ENCODE measurements at regions not wholly inside any gene's neighbourhood (a gene's known extent, or its start where the extent isn't known, plus 50 kb on each side); places are given as distances from the start of the nearest gene placed in this dataset.

DNA sequence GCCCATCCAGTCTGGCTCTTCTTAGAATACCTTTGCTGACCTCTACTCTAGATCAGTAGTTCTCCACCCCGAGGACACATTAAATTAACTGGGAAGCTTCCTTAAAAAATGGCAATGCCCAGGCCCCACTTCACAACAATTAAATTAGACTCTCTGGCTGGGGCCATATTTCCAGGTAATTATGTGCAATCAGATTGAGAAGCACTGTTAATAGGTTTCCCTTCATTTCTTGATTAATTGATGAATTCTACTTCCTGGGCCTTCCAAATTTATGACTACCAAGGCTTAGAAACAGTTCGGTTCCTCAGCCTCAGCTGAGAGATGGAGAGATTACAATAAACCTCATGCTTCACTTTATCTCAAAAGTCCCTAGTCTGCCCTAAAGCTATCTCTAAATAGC lies 71.7 kb upstream of the LIMCH1 start:
- no peak for DNase-seq

DNA sequence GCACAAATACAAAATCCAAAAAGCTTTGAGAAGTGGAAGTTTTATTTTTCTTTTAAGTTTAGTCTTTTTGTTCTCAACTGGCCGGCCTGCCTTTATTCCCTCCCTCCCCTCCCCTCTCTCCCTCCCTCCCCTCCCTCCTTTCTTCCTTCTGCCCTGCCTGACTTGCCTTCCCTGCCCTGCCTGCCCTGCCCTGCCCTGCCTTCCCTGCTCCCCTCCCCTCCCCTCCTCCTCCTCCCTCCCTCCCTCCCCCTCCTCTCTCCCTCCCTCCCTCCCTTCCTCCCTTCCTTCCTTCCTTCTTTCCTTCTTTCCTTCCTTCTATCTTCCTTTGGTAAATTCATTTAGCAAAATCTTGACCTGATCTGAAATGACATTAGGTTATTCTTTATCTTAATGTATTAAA lies 69.8 kb upstream of the LIMCH1 start:
- DNase-seq = no peak

DNA sequence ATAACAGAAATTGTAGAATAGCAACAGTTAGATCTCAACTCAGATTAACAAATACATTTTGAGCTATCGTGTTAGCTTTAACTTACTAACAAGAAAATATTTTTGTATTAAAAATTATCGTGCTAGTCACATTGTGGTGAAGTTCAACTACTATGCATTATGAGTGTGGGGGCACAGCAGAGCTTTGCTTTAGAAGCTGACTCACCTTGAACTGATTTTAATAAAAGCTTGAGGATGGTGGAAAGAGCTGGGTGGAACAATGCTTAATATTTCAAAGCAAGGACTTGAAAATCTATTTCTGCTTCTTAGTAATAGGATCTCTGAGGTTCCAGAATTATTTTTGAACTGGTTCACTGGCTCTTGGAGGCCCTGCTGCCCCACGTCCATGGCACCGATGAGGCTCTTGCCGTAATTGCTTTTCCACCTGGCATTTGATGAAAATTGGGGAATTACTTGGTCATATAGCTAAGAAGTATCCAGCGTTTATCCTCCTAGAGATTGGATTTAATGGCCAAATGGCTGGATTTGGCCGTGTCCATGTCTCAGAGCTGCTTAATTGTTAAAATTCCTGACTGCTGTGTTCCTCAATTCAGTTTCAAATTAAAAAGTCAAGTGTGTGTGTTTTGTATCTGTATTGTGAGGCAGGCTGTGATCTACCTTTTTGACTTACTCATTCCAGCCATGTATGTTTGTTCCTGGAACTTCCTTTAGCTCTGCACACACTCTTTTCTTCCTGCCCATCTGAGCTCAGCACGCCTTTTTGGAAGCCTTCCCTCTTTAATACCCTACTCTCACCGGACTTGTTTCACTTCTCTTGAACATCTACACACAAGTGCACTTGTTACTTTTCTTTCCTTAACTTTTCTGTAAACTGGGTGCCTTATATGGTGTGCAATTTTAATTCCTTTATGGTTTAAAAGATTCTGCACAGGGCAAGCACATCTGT lies 66.6 kb upstream of the LIMCH1 start:
- DNase-seq = no peak

DNA sequence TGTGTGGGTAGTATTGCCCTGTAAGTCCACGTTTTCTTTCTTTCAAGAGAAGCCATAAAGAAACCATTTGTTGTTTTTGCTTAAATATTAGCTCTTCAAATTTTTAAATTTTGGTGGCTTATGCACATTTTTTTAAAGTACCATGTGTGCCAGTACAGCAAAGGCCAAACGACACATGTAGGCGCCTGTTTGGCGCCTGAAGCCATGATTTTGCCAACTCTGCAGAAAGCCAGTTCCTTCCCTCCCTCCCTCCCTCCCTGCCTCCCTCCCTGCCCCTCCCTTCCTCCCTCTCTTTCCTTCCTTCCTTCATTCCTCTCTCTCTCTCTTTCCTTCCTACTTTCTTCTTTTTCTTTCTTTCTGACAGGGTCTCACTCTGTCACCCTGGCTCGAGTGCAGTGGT lies 65.9 kb upstream of the LIMCH1 start:
- DNase-seq = no peak

DNA sequence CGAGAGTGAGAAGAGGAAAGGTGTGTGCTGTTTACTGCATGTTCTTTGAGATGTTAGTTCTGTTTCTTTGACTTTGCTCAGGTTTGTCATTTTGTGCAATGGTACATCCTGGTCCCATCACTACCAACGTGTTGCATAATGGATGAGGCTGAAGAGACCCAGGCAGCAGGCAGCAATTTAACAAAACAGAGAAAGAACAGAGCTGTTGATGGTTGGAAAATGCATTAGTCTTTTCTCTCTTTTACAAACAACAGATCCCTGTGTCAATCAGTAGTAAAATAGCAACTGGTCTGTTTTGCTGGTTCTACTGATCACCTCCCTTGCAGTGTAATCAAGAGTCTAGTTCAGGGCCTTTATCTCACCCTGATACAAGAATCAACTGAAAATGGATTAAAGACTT lies 64.8 kb upstream of the LIMCH1 start:
- no peak for DNase-seq

DNA sequence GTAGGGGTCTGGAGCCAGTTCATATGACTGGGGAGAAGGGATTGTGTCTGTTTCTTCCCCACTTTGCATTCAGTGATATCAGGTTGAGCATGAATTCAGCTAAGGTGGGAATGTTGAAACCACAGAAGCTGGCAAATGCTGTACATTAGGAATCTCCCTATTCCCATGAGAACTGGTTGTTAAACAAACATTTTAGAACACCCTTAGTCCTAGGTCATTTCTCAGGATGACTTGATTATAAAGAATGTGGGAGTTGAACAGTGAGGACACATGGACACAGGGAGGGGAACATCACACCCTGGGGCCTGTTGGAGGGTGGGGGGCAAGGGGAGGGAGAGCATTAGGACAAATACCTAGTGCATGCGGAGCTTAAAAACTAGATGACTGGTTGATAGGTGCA lies 62.6 kb upstream of the LIMCH1 start:
- DNase-seq = no peak

DNA sequence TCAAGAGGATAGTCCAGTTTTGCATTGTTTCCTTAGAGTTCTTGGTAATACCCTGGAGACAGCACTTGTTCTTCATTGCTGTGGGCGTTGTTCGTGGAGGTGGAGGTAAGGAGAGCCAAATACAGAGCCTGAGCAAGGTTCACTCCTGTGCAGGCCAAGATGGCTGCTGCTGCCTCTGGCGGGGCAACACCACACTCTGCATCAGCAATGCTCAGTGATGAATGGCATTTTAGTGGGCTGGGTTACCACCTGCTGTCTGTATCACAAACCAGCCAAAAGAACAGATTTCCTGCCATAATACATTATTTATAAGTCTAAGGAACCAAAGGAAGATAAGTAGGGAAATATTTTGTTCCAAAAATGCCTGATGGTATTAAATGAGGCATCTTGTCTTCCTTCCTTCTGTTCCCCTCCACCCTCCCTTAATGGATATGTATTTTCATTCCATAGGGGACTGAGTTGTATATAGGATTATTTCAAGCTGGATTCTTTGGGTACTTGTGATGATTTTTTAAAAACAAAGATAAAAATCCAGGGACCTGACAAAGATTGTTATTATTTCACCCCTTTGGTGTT lies 61.6 kb upstream of the LIMCH1 start:
- DNase-seq = no peak

DNA sequence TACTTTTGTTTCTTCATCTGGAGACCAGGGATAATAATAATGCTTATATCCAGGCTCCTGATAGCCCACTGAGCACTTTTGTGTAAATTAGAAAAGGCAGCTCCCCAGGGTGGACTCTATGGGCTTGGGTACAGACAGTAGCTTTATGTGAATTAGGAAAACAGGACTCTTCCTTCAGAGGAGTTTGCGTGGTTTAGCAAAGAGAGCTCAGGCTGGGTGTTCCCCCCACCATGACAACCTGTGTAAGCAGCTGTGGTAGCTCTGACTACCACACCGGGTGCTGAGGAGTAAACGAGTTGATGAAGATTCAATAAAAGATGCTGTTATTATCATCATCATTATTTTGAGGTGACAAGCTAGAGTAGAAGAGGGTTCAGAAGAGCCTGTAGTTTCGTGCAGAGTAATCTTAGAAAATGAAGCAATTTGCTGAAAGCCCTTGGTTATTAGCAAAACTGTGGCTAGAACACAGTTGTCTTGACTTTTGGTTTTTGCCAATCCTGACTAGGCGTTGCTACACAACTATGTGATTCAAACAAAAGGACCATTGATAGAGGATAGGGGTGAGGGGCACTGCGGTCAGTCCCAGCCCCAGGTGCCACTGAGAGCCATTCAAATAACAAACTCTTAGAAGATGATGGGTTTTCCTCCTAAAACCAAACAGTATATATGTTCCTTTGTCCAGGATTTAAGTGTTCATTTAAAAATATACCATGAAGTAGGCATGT lies 60.6 kb upstream of the LIMCH1 start:
- DNase-seq = no peak

DNA sequence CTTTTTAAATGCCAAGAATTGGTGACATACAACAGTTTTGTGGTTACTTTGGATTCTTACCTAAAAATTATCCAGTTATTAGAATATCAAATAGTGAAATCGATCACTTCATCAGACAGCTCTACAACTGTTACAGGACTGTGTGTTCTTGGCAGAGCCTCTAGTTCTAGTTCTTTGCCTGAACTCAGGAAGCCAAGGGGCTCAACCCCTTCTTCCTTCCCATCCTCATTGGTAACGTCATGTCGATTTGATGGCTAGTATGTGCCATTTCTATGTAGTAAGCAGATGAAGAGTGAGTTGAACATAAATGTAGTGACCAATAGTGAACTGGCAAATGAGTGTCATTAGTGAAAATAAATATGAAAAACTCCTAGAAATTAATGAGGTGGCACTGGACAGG lies 59.4 kb upstream of the LIMCH1 start:
- no peak for DNase-seq

DNA sequence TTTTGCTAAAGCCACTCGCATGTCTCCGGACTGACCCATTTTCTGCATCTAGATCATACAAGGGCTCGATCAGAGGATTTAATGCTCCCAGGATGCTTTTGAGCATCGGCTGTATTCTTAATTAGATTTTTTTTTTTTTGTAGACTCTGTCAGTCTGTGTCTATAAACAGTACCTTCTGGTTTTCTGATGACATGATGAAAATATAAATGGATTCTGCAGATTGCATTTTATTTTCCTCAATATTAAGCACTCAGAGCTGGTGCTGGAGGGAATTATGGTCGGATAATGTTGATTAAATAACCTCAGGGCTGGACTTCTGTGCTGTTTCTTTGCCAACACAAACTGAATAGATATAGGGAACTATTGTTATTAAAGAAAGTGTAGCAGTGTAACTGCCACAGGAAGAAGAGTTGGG lies 57.1 kb upstream of the LIMCH1 start:
- no peak for DNase-seq

DNA sequence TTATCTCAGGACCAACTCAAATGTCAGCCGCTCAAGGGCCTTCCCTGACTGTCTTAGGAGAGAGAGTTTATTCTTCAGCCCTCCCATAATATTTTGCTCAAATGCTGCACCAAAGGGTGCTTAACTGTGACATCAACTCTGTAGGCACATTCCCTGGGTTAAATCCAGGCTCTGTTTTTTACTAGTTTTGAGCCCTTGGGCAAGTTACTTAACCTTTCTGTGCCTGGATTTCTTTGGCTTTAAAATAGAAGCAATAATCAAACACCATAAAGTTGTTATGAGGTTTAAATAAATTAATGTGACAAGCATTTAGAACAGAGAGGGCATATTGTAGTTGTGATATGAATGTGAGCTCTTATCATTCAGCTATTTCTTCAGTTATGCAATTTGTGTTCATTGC lies 54.2 kb upstream of the LIMCH1 start:
- no peak for DNase-seq

DNA sequence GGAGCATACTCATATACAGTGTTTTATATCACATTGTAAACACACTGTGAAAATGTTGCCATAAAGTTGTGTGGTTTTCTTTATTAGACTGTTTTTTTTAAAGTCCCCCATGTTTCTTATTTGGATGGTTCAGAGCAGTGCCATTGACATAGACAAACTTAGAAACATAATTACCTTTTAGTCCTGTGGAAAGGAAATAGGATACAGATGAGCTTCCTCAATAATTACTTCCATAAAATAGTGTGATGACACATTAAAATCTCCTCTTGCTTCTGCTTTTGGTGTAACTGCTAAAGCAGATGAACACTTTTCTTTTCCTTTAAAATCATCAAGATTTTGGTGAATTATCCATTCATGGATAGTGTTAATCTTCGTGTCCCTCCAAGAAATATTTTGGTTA lies 52.9 kb upstream of the LIMCH1 start:
- no peak for DNase-seq

DNA sequence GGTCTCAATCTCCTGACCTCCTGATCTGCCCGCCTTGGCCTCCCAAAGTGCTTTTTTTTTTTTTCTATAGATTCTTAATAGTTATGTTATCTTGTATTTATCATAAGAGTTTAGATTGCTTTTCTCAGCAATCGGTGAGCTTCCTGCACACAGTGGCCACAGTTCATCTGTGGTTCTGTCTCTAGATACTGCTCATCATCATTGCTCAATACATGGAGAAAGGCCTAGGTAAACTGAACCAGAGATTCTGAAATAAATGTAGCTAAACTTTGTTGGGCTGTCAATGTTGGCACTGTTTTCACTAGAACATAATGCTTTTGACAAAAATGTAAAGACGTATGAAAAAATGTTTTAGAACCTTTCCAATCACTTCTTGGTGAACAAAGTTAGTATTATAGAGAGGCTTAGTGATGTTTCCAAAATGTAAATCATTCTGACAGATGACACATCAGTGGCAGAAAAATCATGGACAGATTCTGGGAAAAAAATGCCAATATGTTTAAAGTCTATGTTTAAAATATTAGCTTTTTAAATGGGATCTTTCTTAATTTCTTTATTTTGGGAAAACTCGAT lies 50.0 kb upstream of the LIMCH1 start:
- no peak for DNase-seq

Data from NCI-H1092 (cell line).